ENCODE measurements at regions not wholly inside any gene's neighbourhood (a gene's known extent, or its start where the extent isn't known, plus 50 kb on each side); places are given as distances from the start of the nearest gene placed in this dataset.
"Not testable (repeated sequence)": the region's sequence is repeated elsewhere in the genome, so short reads cannot be mapped to it uniquely, and the experiment has no call there.

DNA sequence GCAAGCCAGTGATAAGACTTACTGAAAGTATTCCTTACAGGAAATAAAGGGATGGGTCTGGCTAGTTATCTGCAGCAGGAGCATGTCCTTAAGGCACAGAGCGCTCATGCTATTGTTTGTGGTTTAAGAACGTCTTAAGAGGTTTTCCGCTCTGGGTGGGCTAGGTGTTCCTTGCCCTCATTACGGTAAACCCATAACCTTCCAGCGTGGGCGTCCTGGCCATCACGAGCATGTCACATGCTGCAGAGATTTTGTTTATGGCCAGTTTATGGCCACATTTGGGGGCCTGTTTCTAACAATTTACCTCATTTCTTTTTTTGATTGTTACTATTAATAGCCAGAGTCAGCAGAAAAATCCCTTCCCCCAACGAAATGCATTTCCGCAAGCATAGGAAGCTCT, 61.0 kb upstream of the TNK2 start:
- H4K20me1 ChIP-seq (ENCODE audit: insufficient read depth); H3K4me2 ChIP-seq; H3K4me3 ChIP-seq (ENCODE audit: low read depth in 2 of 2, low read length in 1 of 2); H3K9me2 ChIP-seq; H3K27ac ChIP-seq (ENCODE audit: low read depth in 2 of 2, low read length in 1 of 2); H3K79me2 ChIP-seq (ENCODE audit: insufficient read depth); H2AFZ ChIP-seq (ENCODE audit: low read depth); POLR2A ChIA-PET; H3K9me3 ChIP-seq; H3K9ac ChIP-seq; H3K27me3 ChIP-seq (ENCODE audit: insufficient read depth); DNase-seq; CTCF ChIA-PET; H3F3A ChIP-seq (replicated peaks; ENCODE audit: insufficient read depth); H3K4me1 ChIP-seq (ENCODE audit: control insufficient read depth in 1 of 2, insufficient read depth in 2 of 2, low read depth in 1 of 2, low read length in 1 of 2): not testable (repeated sequence)
- H3K36me3 ChIP-seq (replicated peaks in 1 of 2; ENCODE audit: control insufficient read depth in 1 of 2, insufficient read depth in 2 of 2, low read length in 1 of 2): peaks cover 21 to 23% of the 10 kb centered on the region in 2 experiments
- 92% methylated on average over 9 of the region's 9 CpGs for WGBS (ENCODE audit: low lambda C conversion rate)

DNA sequence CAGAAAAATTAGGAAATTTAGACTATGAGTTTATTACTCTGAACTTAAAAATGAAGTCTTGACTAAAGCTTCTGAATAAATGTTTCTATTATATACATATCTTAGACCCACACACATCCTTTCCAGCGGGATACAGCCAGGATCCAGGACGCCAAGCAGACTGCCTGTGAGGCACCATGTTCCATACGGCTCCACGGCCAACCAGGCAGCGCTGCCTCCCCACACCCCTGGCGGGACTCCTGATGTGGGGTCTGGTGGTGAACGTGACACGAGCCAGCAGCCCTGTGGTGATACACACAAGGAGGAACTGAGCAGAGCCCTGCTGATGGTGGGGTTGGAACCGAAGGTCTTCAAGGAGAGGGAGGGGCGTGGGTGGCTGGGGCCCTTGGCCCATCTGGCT, 59.8 kb upstream of the TNK2 start:
- WGBS (ENCODE audit: low lambda C conversion rate): 92% methylated on average over 8 of the region's 10 CpGs
- CTCF ChIA-PET; DNase-seq; H3K27me3 ChIP-seq (ENCODE audit: insufficient read depth); H3K9ac ChIP-seq; H3K4me1 ChIP-seq (ENCODE audit: control insufficient read depth in 1 of 2, insufficient read depth in 2 of 2, low read depth in 1 of 2, low read length in 1 of 2); H3F3A ChIP-seq (replicated peaks; ENCODE audit: insufficient read depth); H2AFZ ChIP-seq (ENCODE audit: low read depth); H3K9me3 ChIP-seq; POLR2A ChIA-PET; H3K79me2 ChIP-seq (ENCODE audit: insufficient read depth); H3K4me2 ChIP-seq; H3K27ac ChIP-seq (ENCODE audit: low read depth in 2 of 2, low read length in 1 of 2); H3K9me2 ChIP-seq; H3K4me3 ChIP-seq (ENCODE audit: low read depth in 2 of 2, low read length in 1 of 2); H4K20me1 ChIP-seq (ENCODE audit: insufficient read depth): not testable (repeated sequence)
- peaks cover 21 to 24% of the 10 kb centered on the region in 2 experiments for H3K36me3 ChIP-seq (replicated peaks in 1 of 2; ENCODE audit: control insufficient read depth in 1 of 2, insufficient read depth in 2 of 2, low read length in 1 of 2)

DNA sequence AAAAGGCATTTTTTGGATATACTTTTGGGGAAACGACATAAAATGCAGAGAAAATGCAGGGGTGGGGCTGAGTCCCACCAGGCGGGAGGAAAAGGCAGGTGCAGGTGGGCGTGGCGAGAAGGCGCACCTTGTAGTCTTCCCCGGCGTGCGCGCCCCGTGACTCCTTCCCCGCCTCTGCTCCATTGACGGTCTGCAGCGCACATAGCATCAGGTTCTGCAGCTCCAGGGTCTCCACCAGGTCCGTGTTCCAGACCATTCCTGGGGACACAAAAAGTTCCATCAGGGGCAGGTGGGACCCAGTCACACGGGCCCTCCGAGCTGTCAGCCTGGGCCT, 59.0 kb upstream of the TNK2 start:
- H3K4me3 ChIP-seq (ENCODE audit: low read depth in 2 of 2, low read length in 1 of 2); H2AFZ ChIP-seq (ENCODE audit: low read depth); H3K79me2 ChIP-seq (ENCODE audit: insufficient read depth); H3K9me3 ChIP-seq; DNase-seq; CTCF ChIA-PET; POLR2A ChIA-PET; H3K9ac ChIP-seq; H3K4me2 ChIP-seq; H3K4me1 ChIP-seq (ENCODE audit: control insufficient read depth in 1 of 2, insufficient read depth in 2 of 2, low read depth in 1 of 2, low read length in 1 of 2); H3K9me2 ChIP-seq; H3F3A ChIP-seq (replicated peaks; ENCODE audit: insufficient read depth); H4K20me1 ChIP-seq (ENCODE audit: insufficient read depth); H3K27ac ChIP-seq (ENCODE audit: low read depth in 2 of 2, low read length in 1 of 2); H3K27me3 ChIP-seq (ENCODE audit: insufficient read depth): not testable (repeated sequence)
- H3K36me3 ChIP-seq (replicated peaks in 1 of 2; ENCODE audit: control insufficient read depth in 1 of 2, insufficient read depth in 2 of 2, low read length in 1 of 2): peaks cover 21 to 32% of the 10 kb centered on the region in 2 experiments
- WGBS (ENCODE audit: low lambda C conversion rate): no CpG with 5 or more reads among the region's 16 CpGs

DNA sequence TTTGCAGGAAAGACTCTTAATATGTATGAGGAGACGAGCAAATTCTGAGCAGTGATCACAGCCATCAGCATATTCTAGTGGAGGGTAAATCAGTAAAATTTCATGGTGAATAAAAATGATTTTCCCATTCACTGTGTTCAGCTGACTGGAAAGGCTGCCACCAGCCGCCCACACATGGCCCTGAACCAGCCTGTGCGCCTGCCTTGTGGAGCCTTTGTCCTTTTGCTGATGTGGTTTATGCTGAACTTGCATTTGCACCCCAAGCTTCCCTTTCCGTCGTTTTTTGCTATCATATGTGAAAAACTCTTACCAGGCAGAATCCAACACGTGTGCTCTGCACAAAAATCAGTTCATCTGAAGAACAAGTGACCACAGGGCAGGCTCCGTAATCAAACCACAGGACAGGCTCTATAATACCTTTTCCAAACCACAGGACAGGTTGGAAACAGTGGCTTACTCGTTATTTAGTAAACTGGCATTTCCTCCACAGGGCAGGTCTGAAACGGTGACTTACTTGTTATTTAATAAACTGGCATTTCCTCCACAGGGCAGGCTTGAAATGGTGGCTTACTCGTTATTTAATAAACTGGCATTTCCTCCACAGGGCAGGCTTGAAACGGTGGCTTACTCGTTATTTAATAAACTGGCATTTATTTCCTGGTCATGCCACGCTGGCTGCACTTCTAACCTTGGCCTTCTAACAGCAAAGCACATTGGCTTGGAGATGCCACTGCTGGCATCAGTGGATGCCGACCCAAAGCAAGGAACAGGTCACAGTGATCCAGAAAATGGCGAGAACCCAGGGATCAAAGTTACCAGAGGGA, 58.4 kb upstream of the TNK2 start:
- H3K36me3 ChIP-seq (replicated peaks in 1 of 2; ENCODE audit: control insufficient read depth in 1 of 2, insufficient read depth in 2 of 2, low read length in 1 of 2): peaks cover 21 to 29% of the 10 kb centered on the region in 2 experiments
- H3K9me2 ChIP-seq; H2AFZ ChIP-seq (ENCODE audit: low read depth); H3K4me1 ChIP-seq (ENCODE audit: control insufficient read depth in 1 of 2, insufficient read depth in 2 of 2, low read depth in 1 of 2, low read length in 1 of 2); H3F3A ChIP-seq (replicated peaks; ENCODE audit: insufficient read depth); CTCF ChIA-PET; H3K79me2 ChIP-seq (ENCODE audit: insufficient read depth); H3K27me3 ChIP-seq (ENCODE audit: insufficient read depth); DNase-seq; H3K9me3 ChIP-seq; H3K9ac ChIP-seq; POLR2A ChIA-PET; H3K4me3 ChIP-seq (ENCODE audit: low read depth in 2 of 2, low read length in 1 of 2); H3K27ac ChIP-seq (ENCODE audit: low read depth in 2 of 2, low read length in 1 of 2); H4K20me1 ChIP-seq (ENCODE audit: insufficient read depth); H3K4me2 ChIP-seq: not testable (repeated sequence)
- 75% methylated on average over 10 of the region's 15 CpGs for WGBS (ENCODE audit: low lambda C conversion rate)

DNA sequence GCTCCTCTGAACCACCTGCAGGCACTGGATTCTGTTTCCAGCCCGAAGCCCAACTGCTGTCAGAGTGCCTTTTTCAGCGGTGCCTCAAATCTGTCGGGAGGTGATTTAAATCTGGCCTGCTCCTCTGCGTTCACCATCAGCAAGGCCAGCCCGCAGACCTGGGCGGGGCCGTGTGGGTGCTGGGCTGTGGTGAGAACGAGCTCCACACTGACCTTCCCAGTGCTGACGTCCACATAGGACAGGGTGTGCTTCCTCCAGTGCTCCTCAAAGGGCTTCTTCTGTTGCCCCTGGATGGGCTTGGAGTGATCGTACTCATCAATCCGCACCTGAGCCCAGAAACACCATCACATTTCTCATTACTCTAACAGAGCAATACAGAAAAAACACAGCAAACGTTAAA, 56.9 kb upstream of the TNK2 start:
- H3K4me3 ChIP-seq (ENCODE audit: low read depth in 2 of 2, low read length in 1 of 2); H3K27ac ChIP-seq (ENCODE audit: low read depth in 2 of 2, low read length in 1 of 2); H3K4me1 ChIP-seq (ENCODE audit: control insufficient read depth in 1 of 2, insufficient read depth in 2 of 2, low read depth in 1 of 2, low read length in 1 of 2); H3K9ac ChIP-seq; H3K9me3 ChIP-seq; POLR2A ChIA-PET; H3K4me2 ChIP-seq; H3K27me3 ChIP-seq (ENCODE audit: insufficient read depth); DNase-seq; CTCF ChIA-PET; H4K20me1 ChIP-seq (ENCODE audit: insufficient read depth); H3K9me2 ChIP-seq; H3K79me2 ChIP-seq (ENCODE audit: insufficient read depth); H2AFZ ChIP-seq (ENCODE audit: low read depth): not testable (repeated sequence)
- peaks cover 24% of the 10 kb centered on the region for H3F3A ChIP-seq (replicated peaks; ENCODE audit: insufficient read depth)
- WGBS (ENCODE audit: low lambda C conversion rate): 93% methylated on average over 12 of the region's 12 CpGs
- H3K36me3 ChIP-seq (replicated peaks in 1 of 2; ENCODE audit: control insufficient read depth in 1 of 2, insufficient read depth in 2 of 2, low read length in 1 of 2): peaks cover 16 to 19% of the 10 kb centered on the region in 2 experiments

DNA sequence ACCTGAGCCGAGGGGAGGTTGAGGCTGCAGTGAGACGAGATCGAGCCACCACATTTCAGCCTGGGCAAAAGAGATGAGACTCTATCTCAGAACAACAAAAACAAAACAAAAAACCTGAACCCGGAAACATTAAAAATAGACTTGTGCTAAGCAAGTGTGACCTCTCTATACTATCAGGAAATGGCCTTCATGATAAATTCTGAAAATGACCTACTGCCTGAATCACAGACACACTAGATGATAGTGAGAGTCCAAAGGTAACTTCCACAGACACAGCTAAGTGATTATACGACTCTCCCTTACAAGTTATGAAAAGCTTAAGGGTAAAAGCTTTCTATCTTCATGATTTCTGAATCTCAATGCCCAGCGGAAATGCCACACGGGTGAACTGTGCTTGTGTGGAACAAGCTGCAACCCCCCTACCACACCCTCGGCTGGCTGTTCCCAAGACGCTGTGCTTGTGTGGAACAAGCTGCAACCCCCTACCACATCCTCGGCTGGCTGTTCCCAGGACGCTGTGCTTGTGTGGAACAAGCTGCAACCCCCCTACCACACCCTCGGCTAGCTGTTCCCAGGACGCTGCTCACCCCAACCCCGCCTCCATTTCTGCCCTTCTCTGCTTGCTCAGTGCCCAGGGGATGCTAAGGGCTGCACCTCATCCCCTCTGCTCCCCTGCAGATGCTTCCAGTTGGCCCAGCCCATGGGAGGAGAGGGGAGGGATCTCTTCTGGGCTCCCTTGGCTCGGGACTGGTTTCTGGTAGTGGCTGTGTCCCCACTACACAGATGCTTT, 56.2 kb upstream of the TNK2 start:
- H3K79me2 ChIP-seq (ENCODE audit: insufficient read depth); H3K4me3 ChIP-seq (ENCODE audit: low read depth in 2 of 2, low read length in 1 of 2); H3K27me3 ChIP-seq (ENCODE audit: insufficient read depth); H2AFZ ChIP-seq (ENCODE audit: low read depth); DNase-seq; H3K9ac ChIP-seq; H3K9me3 ChIP-seq; CTCF ChIA-PET; H3K27ac ChIP-seq (ENCODE audit: low read depth in 2 of 2, low read length in 1 of 2); POLR2A ChIA-PET; H4K20me1 ChIP-seq (ENCODE audit: insufficient read depth); H3K4me2 ChIP-seq; H3K9me2 ChIP-seq; H3K4me1 ChIP-seq (ENCODE audit: control insufficient read depth in 1 of 2, insufficient read depth in 2 of 2, low read depth in 1 of 2, low read length in 1 of 2): not testable (repeated sequence)
- 96% methylated on average over 12 of the region's 15 CpGs for WGBS (ENCODE audit: low lambda C conversion rate)
- H3F3A ChIP-seq (replicated peaks; ENCODE audit: insufficient read depth): peaks cover 25% of the 10 kb centered on the region
- peaks cover 12 to 15% of the 10 kb centered on the region in 2 experiments for H3K36me3 ChIP-seq (replicated peaks in 1 of 2; ENCODE audit: control insufficient read depth in 1 of 2, insufficient read depth in 2 of 2, low read length in 1 of 2)

Data from SK-N-SH (cell line).